ENCODE measurements at regions not wholly inside any gene's neighbourhood (a gene's known extent, or its start where the extent isn't known, plus 50 kb on each side); places are given as distances from the start of the nearest gene placed in this dataset.

DNA sequence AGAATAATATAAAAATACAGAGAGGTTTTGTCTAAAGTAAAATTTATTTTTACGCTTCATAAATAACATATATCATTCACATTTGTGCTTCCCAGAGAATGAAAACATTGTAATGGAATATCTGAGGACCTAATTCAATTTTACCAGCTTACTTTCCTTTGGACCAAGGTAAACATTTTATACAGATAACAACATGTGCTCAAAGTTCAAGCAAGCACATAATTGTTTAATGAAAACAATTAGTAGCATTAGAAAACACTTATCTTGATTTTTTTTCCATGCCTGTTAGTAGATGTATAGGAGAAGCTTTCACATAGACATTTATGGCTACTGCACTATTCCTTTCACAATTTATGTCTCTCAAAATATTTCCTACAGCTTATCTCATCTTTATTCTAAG, 400.0 kb downstream of the ZIC1 start:
- TF ChIP-seq POLR2AphosphoS5 (IDR thresholded peaks at IDR 0.05): no peak
- no peak for TF ChIP-seq EP300 (IDR thresholded peaks at IDR 0.05)

All from gastroesophageal sphincter (tissue), 2 donors.